Lung (tissue), 9 donors: ENCODE measurements at regions not wholly inside any gene's neighbourhood (a gene's known extent, or its start where the extent isn't known, plus 50 kb on each side); places are given as distances from the start of the nearest gene placed in this dataset.
"Not testable (repeated sequence)": the region's sequence is repeated elsewhere in the genome, so short reads cannot be mapped to it uniquely, and the experiment has no call there.

Experiments used
- ATAC-seq: fragments of 200-7000 bp; cut with Tn5 transposase; one replicate; pipeline ENCODE4 v1.9.1; 2020; ENCODE audit warnings: moderate number of reproducible peaks; ENCODE audit not compliant: insufficient read depth, low FRiP score
- DNase-seq, 3 donors: peaks; one replicate each; pipeline ENCODE4 v3.0.0-alpha.2; 2013 to 2017
- H3K27ac ChIP-seq, 2 donors: one replicate each; pipeline ENCODE4 v1.5.1; 2013; ENCODE audit warnings: mild to moderate bottlenecking in 2 of 2, moderate library complexity in 2 of 2, control low read depth in 1 of 2, inconsistent platforms in 1 of 2, low read depth in 1 of 2, low read length in 1 of 2
- H3K27me3 ChIP-seq, 3 donors: one replicate each; pipeline ENCODE4 v1.5.1; 2013; ENCODE audit warnings: low read length in 2 of 3; ENCODE audit not compliant: control insufficient read depth in 3 of 3, insufficient read depth in 3 of 3
- H3K36me3 ChIP-seq, 4 donors: one replicate each; pipeline ENCODE4 v1.5.1; 2013; ENCODE audit warnings: low read length in 4 of 4, mild to moderate bottlenecking in 1 of 4, moderate library complexity in 1 of 4; ENCODE audit not compliant: control insufficient read depth in 4 of 4, insufficient read depth in 4 of 4
- H3K4me1 ChIP-seq, 5 donors: one replicate each; pipeline ENCODE4 v1.5.1; 2013; ENCODE audit warnings: low read length in 5 of 5, mild to moderate bottlenecking in 2 of 5, moderate library complexity in 1 of 5; ENCODE audit not compliant: control insufficient read depth in 5 of 5, insufficient read depth in 5 of 5
- H3K4me3 ChIP-seq: one replicate; pipeline ENCODE4 v1.5.1; 2013; ENCODE audit warnings: mild to moderate bottlenecking, control low read depth, moderate library complexity
- H3K9ac ChIP-seq, 2 donors: one replicate each; pipeline ENCODE4 v1.5.1; 2013; ENCODE audit warnings: low read length in 2 of 2, control low read depth in 1 of 2; ENCODE audit not compliant: insufficient read depth in 1 of 2
- H3K9me3 ChIP-seq, 4 donors: one replicate each; pipeline ENCODE4 v1.5.1; 2013; ENCODE audit warnings: low read length in 3 of 4, mild to moderate bottlenecking in 1 of 4, moderate library complexity in 1 of 4; ENCODE audit not compliant: control insufficient read depth in 4 of 4, insufficient read depth in 3 of 4
- WGBS, 2 donors: extraction: QIAGEN DNeasy Blood & Tissue Kit; methylation state at CpG; one replicate each; pipeline ENCODE4 v1.1.7; 2013; 5-methylcytosine and 5-hydroxymethylcytosine counted together
- donor health status: Bipolar disorder and iron deficiency.
- donor health status: healthy.
- donor health status: DM: yes; HTN: yes; CAD: no.

- not testable (repeated sequence) for H3K9me3 ChIP-seq, H3K27me3 ChIP-seq, H3K9ac ChIP-seq, H3K36me3 ChIP-seq, H3K4me3 ChIP-seq, ATAC-seq, H3K4me1 ChIP-seq, DNase-seq, H3K27ac ChIP-seq
- WGBS, 2 donors, result 72 to 81% methylated on average over 4 of the region's 4 CpGs
These were observed 686.8 kb upstream of the DEFB115 start for GRCh38 chr20:30570622-30571021.

GRCh38 chr20:30574337-30574736, 683.1 kb upstream of the DEFB115 start:
- H3K9me3 ChIP-seq, H3K4me1 ChIP-seq, H3K9ac ChIP-seq, H3K27ac ChIP-seq, H3K27me3 ChIP-seq, DNase-seq, H3K36me3 ChIP-seq, ATAC-seq, H3K4me3 ChIP-seq: not testable (repeated sequence)
- WGBS, 2 donors, result 63 to 82% methylated on average over 2 of the region's 2 CpGs

- not testable (repeated sequence) for ATAC-seq, H3K4me3 ChIP-seq, H3K4me1 ChIP-seq, H3K36me3 ChIP-seq, H3K9ac ChIP-seq, H3K9me3 ChIP-seq, H3K27me3 ChIP-seq, H3K27ac ChIP-seq
- 22 to 56% methylated on average over 4 to 5 of the region's 6 CpGs for WGBS, 2 donors
- DNase-seq, result peak in 1 of 3 donors; percentile 6
These were observed 678.4 kb upstream of the DEFB115 start for GRCh38 chr20:30579069-30579468.

GRCh38 chr20:30579824-30580438, 677.5 kb upstream of the DEFB115 start:
- H3K27me3 ChIP-seq, H3K36me3 ChIP-seq, H3K9me3 ChIP-seq, H3K4me1 ChIP-seq, H3K9ac ChIP-seq: not testable (repeated sequence)
- ATAC-seq (peak; percentile 98), DNase-seq (peak; percentile 43 to 90 (median 76))
- 14 to 29% methylated on average over 27 of the region's 27 CpGs for WGBS, 2 donors
- Histone ChIP-seq H3K4me3 (peak overlapping the region; percentile 35), H3K27ac (peak overlapping the region in 1 of 2 donors; percentile 41)

GRCh38 chr20:30581839-30582238, 675.6 kb upstream of the DEFB115 start:
- H3K27me3 ChIP-seq, H3K4me3 ChIP-seq, ATAC-seq, H3K36me3 ChIP-seq, H3K9ac ChIP-seq, H3K4me1 ChIP-seq, H3K27ac ChIP-seq, H3K9me3 ChIP-seq: not testable (repeated sequence)
- 23 to 52% methylated on average over 7 of the region's 7 CpGs for WGBS, 2 donors
- peak in 1 of 3 donors; percentile 7 for DNase-seq

GRCh38 chr20:30584403-30584802, 673.1 kb upstream of the DEFB115 start:
- not testable (repeated sequence) for ATAC-seq, H3K9me3 ChIP-seq, H3K27me3 ChIP-seq, H3K27ac ChIP-seq, H3K9ac ChIP-seq, DNase-seq, H3K4me1 ChIP-seq, H3K36me3 ChIP-seq, H3K4me3 ChIP-seq
- 60 to 79% methylated on average over 4 of the region's 4 CpGs for WGBS, 2 donors

- H3K27me3 ChIP-seq, ATAC-seq, H3K9me3 ChIP-seq, H3K4me1 ChIP-seq, H3K9ac ChIP-seq, H3K27ac ChIP-seq, H3K36me3 ChIP-seq, H3K4me3 ChIP-seq: not testable (repeated sequence)
- 6 to 31% methylated on average over 26 to 49 of the region's 49 CpGs for WGBS, 2 donors
- peak in 2 of 3 donors; percentile 13 to 54 for DNase-seq
These were observed 672.1 kb upstream of the DEFB115 start for GRCh38 chr20:30585244-30585796.

GRCh38 chr20:30586178-30586577, 671.3 kb upstream of the DEFB115 start:
- H3K9me3 ChIP-seq, H3K27me3 ChIP-seq, DNase-seq, H3K27ac ChIP-seq, H3K36me3 ChIP-seq, ATAC-seq, H3K4me3 ChIP-seq, H3K4me1 ChIP-seq, H3K9ac ChIP-seq: not testable (repeated sequence)
- WGBS, 2 donors, result 2 to 20% methylated on average over 22 to 28 of the region's 30 CpGs
